Gastrocnemius medialis (tissue), 4 donors: ENCODE measurements at regions not wholly inside any gene's neighbourhood (a gene's known extent, or its start where the extent isn't known, plus 50 kb on each side); places are given as distances from the start of the nearest gene placed in this dataset.

Source experiments
- ATAC-seq, 2 donors: fragments of 150-250 bp; one replicate each; pipeline ENCODE4 v1.9.1; 2016
- DNase-seq, 2 donors: peaks; one replicate each; pipeline ENCODE4 v3.0.0-alpha.2; 2019
- H3K27ac ChIP-seq, 4 donors: fragments of 200-600 bp; sonication (generic); 1 replicate in 1 of 4; 2 replicates in 3 of 4; pipeline ENCODE4 v1.5.1; 2016 to 2018; ENCODE audit warnings: mild to moderate bottlenecking in 2 of 4, moderate library complexity in 1 of 4
- H3K27me3 ChIP-seq, 3 donors: fragments of 200-600 bp; sonication (generic) in 2 of 3; 1 replicate in 1 of 3; 2 replicates in 2 of 3; pipeline versions ENCODE4 v1.5.1 to v1.6.0; 2016 to 2019; ENCODE audit warnings: mild to moderate bottlenecking in 1 of 3, moderate library complexity in 1 of 3
- H3K36me3 ChIP-seq, 2 donors: fragments of 200-600 bp; sonication (generic) in 1 of 2; one replicate each; pipeline ENCODE4 v1.5.1; 2017 to 2018
- H3K4me1 ChIP-seq, 2 donors: fragments of 200-600 bp; sonication (generic) in 1 of 2; one replicate each; pipeline ENCODE4 v1.5.1; 2016 to 2017; ENCODE audit warnings: mild to moderate bottlenecking in 2 of 2
- H3K4me3 ChIP-seq, 4 donors: fragments of 200-600 bp; sonication (generic) in 3 of 4; 1 replicate in 1 of 4; 2 replicates in 3 of 4; pipeline ENCODE4 v1.5.1; 2016 to 2019; ENCODE audit warnings: mild to moderate bottlenecking in 2 of 4
- H3K9me3 ChIP-seq, 3 donors: fragments of 200-600 bp; sonication (generic) in 2 of 3; 1 replicate in 1 of 3; 2 replicates in 2 of 3; pipeline ENCODE4 v1.5.1; 2016 to 2019
- POLR2A ChIP-seq, 2 donors: fragments of 450-650 bp; IDR thresholded peaks; one replicate each; pipeline ENCODE4 v1.6.1; 2017; ENCODE audit warnings: antibody characterized with exemption in 2 of 2, mild to moderate bottlenecking in 2 of 2, moderate library complexity in 2 of 2
- in situ Hi-C, 4 donors: fragments of 200-750 bp; cut with MboI; loops; one replicate each; pipeline versions ENCODE4 v1.15.0 to v1.8.0; 2017; ENCODE audit warnings: low sequenced_read_pairs in 4 of 4
- intact Hi-C: fragments of 100-400 bp; cut with DNase I; formaldehyde crosslinking; loops from one replicate; pipeline ENCODE4 v1.15.1; 2023; ENCODE audit warnings: low total_unique reads
- TF ChIP-seq, protein P1 (sequence below), 5 experiments: fragments of 450-650 bp in 3 of 5; fragments of 200-600 bp in 2 of 5; sonication (generic) in 2 of 5; IDR thresholded peaks in 4 of 5; conservative IDR thresholded peaks in 1 of 5; 1 replicate in 4 of 5; 2 replicates in 1 of 5; pipeline ENCODE4 v1.5.1; 2016 to 2019; ENCODE audit warnings: antibody characterized with exemption in 5 of 5, mild to moderate bottlenecking in 3 of 5, moderate library complexity in 3 of 5

DNA sequence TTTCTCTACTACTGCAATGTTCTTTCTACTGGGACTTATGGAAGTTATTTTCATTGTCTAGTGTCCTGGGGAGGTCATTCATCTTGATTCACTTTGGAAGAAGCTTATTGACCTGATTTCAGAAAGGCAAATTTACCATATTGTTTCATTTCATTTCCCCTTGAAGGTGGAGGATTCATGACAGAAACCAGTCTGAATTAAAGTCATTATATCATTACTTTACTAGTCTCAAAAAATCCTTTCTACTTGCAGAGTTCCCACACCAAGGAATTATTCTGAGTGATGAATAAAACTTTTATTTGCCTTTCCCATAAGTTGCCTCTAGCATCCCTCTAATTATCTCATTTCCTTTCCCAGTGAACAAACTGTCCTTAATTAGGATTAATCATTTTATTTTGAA lies 163.8 kb downstream of the RASSF9 start:
- in situ Hi-C loops, result no loop called here
- DNase-seq (no peak), ATAC-seq (no peak)
- no peaks in the 10 kb centered on the region for H3K36me3 ChIP-seq
- no peaks in the 10 kb centered on the region for H3K9me3 ChIP-seq
- H3K27me3 ChIP-seq, result no peaks in the 10 kb centered on the region
- intact Hi-C loops, result no loop called here
- H3K27ac ChIP-seq, result no peak overlapping the region
- no peak overlapping the region for H3K4me3 ChIP-seq
- TF ChIP-seq, protein P1, sequence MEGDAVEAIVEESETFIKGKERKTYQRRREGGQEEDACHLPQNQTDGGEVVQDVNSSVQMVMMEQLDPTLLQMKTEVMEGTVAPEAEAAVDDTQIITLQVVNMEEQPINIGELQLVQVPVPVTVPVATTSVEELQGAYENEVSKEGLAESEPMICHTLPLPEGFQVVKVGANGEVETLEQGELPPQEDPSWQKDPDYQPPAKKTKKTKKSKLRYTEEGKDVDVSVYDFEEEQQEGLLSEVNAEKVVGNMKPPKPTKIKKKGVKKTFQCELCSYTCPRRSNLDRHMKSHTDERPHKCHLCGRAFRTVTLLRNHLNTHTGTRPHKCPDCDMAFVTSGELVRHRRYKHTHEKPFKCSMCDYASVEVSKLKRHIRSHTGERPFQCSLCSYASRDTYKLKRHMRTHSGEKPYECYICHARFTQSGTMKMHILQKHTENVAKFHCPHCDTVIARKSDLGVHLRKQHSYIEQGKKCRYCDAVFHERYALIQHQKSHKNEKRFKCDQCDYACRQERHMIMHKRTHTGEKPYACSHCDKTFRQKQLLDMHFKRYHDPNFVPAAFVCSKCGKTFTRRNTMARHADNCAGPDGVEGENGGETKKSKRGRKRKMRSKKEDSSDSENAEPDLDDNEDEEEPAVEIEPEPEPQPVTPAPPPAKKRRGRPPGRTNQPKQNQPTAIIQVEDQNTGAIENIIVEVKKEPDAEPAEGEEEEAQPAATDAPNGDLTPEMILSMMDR (IDR thresholded peaks at IDR 0.05 in 4 of 5, conservative IDR thresholded peaks at IDR 0.05 in 1 of 5), result no peak
- TF ChIP-seq POLR2A (IDR thresholded peaks at IDR 0.05), result no peak
- H3K4me1 ChIP-seq, result no peaks in the 10 kb centered on the region

GRCh38 chr12:85673921-85674420 lies 162.2 kb downstream of the RASSF9 start:
- Histone ChIP-seq H3K9me3 (no peaks in the 10 kb centered on the region), H3K4me1 (no peaks in the 10 kb centered on the region), H3K27me3 (no peaks in the 10 kb centered on the region), H3K4me3 (no peak overlapping the region), H3K36me3 (no peaks in the 10 kb centered on the region), H3K27ac (no peak overlapping the region)
- in situ Hi-C loops (no loop called here), intact Hi-C loops (no loop called here)
- DNase-seq (no peak), ATAC-seq (no peak)
- TF ChIP-seq, protein P1 (IDR thresholded peaks at IDR 0.05 in 4 of 5, conservative IDR thresholded peaks at IDR 0.05 in 1 of 5), result no peak
- no peak for TF ChIP-seq POLR2A (IDR thresholded peaks at IDR 0.05)

GRCh38 chr12:85676816-85677749 lies 159.1 kb downstream of the RASSF9 start:
- Histone ChIP-seq H3K36me3 (no peaks in the 10 kb centered on the region), H3K4me1 (no peaks in the 10 kb centered on the region), H3K4me3 (no peak overlapping the region), H3K9me3 (no peaks in the 10 kb centered on the region), H3K27me3 (no peaks in the 10 kb centered on the region), H3K27ac (no peak overlapping the region)
- ATAC-seq (no peak), DNase-seq (no peak)
- no peak for TF ChIP-seq POLR2A (IDR thresholded peaks at IDR 0.05)
- TF ChIP-seq, protein P1 (IDR thresholded peaks at IDR 0.05 in 4 of 5, conservative IDR thresholded peaks at IDR 0.05 in 1 of 5), result no peak
- in situ Hi-C loops (no loop called here), intact Hi-C loops (no loop called here)

GRCh38 chr12:85679296-85679695 lies 156.9 kb downstream of the RASSF9 start:
- intact Hi-C loops (no loop called here), in situ Hi-C loops (no loop called here)
- ATAC-seq (no peak), DNase-seq (no peak)
- TF ChIP-seq, protein P1 (IDR thresholded peaks at IDR 0.05 in 4 of 5, conservative IDR thresholded peaks at IDR 0.05 in 1 of 5), result no peak
- TF ChIP-seq POLR2A (IDR thresholded peaks at IDR 0.05), result no peak
- Histone ChIP-seq H3K4me1 (no peaks in the 10 kb centered on the region), H3K36me3 (no peaks in the 10 kb centered on the region), H3K9me3 (no peaks in the 10 kb centered on the region), H3K27me3 (no peaks in the 10 kb centered on the region), H3K27ac (no peak overlapping the region), H3K4me3 (no peak overlapping the region)
